Stimulated activated CD4-positive, alpha-beta T cell treated with anti-CD3 and anti-CD28 coated beads, Interleukin-4, amount 100 ng/mL, for 1 hour (primary cell): ENCODE measurements at regions not wholly inside any gene's neighbourhood (a gene's known extent, or its start where the extent isn't known, plus 50 kb on each side); places are given as distances from the start of the nearest gene placed in this dataset.

ENCODE experiments used
- DNase-seq: peaks from one replicate; pipeline ENCODE4 v3.0.0-alpha.2; 2020

DNA sequence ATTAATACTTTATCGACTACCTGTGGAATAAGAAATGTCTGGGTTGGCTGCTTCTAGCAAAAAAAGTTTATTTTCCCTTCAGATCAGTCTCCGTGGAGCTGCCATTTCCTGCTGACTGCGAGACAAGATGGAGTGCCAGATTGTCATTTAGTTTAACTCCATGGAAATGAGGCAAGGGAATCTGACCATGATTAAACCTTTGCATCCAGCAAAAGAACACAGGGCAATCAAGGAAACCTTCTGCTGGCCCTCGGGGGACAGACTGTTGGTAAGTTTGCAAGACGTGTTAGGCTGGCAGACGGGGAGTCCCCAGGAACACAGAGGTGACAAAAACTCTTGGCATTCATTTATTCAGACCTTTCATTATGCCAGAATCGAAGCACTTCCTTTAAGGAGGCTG lies 52.2 kb upstream of the SPACA1 start:
- no peak for DNase-seq

DNA sequence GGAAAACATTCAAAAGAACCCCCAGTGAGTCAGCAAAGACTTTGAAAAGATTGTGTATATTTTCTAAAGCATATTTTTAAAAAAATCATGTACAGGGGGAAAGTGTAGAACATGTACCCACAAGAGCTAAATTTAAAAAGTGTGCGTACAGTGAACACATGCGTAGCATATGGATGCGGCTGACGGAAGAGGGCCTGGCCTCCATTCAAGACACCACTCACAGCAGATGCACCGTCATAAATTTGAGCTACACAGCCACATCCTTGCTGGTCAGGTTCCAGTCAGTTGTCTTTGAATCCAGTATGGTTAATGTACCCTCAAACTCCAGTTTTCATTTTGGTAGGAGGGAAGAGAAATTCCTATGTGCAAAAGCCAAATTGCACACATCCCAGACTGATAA lies 54.3 kb upstream of the SPACA1 start:
- no peak for DNase-seq

DNA sequence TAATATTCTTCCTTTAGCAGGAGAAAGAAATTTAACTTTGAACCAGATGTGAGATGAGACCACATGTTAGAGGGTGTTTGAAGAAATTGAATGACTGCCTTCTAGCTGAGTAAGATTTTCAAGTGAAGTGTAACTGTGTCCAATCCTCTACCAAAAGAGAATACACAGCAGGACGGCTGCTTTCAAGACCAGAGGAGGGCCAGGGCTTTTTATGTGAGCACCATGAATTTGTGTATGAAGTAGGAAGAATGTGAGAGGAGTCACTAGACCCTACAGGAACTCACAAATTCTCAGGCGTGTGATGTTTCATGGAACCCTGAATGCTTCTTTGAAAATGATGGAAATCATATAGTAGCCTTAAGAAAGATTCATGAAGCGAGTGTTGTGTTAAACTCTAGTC lies 56.8 kb upstream of the SPACA1 start:
- DNase-seq: no peak

DNA sequence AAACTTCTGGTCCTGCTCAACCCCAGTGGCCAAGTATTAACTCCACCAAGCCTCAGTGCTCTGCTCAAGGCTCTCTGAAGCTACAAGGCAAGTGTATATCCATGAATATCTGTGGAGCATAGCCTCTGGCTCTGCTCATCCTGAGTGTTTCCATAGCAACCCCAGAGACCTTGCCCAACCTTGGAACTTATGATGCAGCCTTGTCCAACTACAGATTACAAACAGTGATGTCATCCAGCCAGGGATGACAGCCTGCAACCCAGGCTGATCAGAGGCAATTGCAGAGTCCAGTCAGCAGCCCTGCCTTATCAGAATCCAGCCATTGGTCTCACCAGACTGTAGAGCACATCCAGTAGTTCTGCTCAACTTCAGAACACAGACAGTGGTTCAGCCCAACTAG lies 65.5 kb upstream of the SPACA1 start:
- DNase-seq: no peak

DNA sequence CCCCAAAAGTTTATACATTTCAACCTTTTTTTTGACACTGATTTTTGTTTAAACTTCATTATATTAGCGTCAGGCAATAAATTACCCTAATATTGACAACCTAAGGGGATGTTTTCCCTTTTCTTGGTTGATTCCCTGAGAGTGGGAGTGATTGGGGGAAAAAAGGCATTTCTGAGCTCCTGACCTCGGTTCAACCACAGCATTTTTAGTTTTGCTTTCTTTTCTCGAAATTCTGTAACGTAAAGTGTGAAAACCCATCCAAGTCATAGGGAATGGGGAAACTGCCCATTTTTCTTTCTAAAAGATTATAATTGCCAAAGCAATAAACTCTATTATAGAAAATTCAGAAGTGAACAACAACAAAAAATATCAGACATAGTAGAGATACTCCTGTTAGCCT lies 67.9 kb upstream of the SPACA1 start:
- DNase-seq: no peak

DNA sequence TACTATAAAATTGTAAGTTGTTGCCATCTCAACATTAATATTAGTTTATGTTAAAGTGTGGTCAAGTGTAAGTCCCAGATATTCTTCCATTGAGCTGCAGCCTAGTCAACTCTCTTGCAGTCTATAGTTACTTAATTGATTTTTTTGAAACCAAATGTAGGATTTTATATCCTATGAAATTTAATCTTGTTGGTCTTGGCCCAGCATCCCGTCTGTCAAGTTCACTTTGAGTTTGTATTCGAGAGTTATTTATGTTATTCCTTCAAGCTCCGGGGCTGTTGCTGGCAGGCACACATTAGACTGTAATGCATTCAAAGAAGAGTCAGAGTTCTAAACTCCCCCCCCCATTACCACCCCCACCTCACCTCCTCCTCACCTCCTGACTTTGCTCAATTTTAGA lies 71.0 kb upstream of the SPACA1 start:
- no peak for DNase-seq

DNA sequence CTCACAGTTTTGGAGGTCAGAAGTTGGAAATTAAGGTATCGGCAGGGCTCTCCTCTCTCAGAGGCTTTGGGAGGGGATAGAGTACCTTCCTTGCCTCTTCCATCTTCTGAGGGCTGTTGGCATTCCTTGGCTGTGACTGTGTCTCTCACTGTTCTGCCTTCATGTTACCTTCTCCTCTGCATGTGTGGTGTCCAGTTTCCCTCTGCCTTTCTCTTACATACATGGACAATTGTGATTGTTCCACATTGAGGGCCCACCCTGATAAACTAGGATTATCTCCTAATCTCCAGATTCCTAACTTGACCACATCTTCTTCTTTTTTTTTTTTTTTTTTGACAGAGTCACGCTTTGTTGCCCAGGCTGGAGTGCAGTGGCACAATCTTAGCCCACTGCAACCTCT lies 72.1 kb upstream of the SPACA1 start:
- DNase-seq: no peak

DNA sequence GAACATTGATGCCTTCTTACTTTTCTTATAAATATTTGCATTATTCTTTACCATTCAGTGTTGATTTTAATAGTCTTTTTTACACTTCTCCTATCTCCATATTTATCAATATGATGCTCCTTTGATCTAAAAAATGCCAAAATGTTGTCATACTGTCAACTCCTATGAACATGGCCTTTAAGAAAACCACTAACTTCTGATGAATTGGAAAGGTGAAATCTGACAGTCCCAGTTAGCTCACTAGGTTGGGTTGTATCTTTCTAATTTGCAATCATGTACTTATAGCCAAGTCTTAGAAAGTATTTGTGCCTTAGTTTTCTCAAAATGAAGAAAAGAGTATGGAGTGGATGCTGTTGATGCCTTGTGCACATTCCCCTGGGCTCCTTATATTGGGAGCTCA lies 75.4 kb upstream of the SPACA1 start:
- no peak for DNase-seq

DNA sequence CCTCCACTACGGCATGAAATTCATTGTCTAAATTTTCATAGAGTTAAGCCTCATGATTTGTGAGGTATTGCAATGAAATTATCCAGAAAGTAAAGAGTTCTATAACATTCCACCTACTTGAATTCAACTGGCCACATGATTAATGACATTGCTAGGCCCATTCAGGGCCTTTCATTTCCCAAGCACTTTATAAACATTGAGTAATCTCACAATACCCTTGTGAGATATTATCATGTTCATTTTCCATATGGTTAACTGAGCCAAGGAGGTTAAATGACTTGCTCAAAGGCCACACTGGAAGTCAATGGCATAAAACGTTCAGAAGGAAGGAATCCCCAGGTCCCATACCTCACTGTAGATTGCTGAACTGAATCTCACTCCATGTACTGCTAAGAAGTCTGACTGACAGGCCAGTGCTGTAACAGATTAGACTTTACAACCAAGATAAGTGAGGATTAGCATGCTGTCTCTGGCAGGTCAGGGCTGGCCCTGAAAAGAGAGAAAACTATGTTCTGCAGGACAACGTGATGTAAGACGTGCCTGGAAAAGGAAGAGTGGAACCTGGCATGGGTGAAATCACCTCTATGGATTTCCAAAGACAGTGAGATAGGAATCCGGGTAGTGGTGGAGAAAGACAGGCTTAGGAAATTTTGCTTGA lies 75.9 kb upstream of the SPACA1 start:
- no peak for DNase-seq

DNA sequence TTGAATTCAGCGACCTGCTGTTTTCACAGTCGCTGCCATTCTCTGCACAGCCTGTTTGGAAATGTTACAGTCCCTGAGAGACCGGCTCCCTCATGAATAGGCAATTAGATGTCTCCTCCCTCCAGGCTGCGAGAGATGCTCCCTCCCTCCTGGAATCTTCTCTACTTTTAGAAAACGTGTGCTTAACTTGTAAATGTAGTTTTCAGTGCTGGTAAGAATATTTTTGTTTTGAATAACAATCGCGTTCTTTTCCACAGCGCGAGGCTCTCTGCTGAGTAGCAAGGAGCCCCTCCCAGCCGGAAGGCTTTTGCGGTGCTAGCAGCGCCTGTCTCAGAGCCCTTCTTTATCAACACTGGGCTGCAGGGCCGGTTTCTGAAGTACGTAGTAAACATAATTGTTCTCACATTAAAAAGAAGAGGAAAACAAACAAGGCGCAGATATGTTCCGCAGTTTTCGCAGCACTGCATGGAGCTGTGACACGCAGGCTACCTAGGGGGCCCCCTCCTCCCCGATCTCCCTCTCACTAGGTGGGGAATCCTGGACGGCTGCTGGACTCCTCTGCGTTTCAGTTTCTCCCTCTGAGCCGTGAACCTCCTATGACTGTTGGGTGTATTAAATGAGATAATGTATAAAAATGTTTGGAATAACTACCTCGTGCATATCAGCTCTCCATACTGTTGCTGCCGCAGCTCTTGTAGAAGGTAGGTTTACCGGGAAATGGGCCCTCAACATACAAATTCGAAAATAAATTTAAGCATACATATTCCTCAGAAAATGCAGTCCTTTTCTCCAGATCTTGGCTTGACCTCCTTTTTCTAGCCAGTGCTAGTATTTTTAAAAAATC lies 79.0 kb upstream of the SPACA1 start:
- no peak for DNase-seq

DNA sequence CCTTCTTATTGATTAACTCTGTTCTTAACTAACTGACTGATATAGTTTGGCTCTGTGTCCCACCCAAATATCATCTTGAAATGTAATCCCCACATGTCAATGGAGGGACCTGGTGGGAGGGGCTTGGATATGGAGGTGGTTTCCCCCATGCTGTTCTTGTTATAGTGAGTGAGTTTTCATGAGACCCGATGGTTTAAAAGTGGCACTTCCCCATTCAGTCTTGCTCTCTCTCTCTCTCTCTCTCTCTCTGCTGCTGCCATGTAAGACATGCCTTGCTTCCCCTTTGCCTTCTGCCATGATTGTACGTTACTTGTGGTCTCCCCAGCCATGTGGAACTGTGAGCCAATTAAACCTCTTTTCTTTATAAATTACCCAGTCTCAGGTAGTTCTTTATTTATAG lies 81.8 kb upstream of the SPACA1 start:
- no peak for DNase-seq

DNA sequence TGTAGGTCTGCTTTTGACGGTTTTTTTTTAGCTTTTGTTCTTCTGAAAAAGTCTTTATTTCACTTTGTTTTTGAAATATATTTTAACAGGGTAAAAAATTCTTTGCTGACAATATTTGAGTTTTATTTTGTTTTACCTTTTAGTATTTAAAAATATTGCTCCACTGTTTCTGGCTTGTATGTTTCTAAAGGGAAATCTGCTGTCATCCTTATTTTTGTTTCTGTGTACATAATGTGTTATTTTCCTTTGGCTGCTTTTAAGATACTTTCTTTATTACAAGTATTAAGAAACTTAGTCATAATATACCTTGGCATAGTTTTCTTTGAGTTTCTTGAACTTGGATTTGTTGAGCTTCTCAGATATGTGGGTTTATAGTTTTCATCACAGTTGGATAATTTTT lies 88.6 kb upstream of the SPACA1 start:
- DNase-seq: no peak

DNA sequence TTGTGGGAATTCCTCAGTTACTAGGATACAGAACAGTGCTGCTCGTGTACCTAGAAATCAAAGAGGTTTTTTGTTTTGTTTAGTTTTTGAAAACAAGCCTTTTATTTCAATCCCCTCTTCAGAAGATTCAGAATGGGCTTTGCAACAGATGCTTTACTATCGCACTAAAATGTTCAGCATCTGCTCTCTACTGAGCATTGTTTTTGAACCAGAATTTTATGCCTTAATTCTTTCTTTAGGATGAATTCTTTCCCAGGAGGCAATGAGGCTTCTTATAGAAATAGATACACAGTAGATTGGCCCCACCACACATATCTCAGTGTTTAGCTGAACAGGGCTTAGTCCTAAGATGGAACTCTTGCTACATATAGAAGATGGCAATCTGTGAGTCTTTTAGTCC lies 95.9 kb upstream of the SPACA1 start:
- no peak for DNase-seq

DNA sequence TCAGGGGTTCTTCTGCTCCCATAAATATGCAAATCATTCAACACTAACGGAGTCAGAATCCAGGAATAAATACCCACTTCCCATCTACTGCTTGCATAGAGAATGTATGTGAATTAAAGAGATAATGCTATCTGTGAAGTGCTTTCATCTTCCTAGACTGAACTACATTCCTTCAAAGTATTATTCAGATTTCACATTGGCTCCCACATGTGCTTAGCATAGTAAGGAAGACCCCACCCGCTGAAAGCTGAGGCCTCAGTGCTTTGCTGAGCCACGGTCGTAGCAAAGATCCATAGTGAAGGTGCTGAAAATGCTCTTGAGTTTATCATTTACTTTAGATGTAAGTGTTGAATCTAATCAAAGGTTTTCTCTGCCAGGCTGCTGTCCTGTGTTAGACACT lies 97.0 kb upstream of the SPACA1 start:
- no peak for DNase-seq

DNA sequence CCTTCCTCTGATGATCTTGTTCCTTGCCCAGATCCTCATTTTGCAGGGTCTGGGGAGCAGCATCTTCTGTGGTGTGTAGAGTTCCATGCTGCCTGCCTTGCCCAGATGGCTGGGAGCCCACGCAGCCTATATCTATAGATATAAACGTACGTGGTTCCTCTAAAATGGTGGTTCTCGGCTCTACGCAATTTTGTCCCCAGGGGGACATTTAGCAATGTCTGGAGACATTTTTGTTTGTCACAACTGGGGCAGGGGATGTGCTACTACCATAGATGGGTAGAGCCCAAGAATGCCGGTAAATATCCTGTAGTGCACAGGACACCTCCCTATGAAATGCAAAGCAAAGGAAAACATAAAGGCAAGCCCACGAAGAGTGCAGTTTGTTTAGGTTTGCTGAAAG lies 98.4 kb upstream of the SPACA1 start:
- no peak for DNase-seq

DNA sequence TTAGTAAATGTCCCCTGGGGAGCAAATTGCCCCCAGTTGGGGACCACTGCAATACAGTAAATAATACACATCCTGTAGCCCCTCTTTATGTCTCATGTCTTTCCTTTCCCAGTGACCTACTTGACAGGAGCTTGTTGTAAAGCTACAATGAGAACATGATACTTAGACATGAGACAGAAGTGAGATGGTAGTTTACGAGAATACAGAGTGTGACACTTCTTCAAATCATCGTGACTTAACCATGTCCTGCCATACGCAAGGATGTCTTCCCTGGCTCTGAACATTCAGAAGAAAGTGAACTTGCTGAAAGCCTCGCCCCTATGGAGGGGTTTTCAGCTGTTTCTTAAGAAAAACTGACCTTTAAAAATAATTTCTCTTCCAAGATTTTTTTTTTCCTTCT lies 101.0 kb upstream of the SPACA1 start:
- no peak for DNase-seq

DNA sequence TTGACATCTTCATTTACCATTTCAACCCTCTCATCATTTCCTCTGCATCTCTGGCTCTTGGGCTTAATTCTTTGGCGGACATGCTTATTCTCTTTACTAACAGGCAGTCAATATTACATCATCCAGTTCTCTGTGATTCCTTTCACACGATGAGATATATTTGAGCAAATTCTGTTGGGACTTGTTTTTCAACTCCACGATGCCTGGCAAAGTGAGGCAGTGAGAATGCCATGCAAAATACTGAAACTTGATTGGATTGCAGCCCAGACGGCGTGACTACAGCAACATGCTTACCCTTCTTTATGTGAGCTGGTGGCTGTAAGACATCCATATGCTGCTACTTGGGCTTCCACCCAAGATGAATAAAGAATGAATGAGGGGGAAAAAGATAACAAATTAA lies 101.7 kb upstream of the SPACA1 start:
- no peak for DNase-seq

DNA sequence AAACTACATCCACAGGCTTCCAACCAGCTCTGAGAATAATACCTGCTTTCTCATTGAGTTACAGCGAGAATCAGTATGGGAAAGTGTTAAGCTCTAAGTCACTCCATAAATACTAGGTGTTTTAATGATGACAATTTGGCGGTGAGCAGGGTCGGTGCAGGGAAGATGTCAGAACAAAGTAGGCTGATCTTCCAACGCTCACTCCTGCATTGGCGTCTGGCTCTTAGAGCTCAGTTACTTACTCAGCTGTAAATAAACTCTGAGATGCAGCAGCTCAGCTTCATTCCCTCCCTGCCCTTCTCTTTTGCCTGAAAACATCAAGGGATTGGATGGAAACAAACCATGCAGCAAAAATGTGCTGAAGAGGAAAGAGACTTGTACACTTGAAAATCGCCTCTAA lies 102.5 kb upstream of the SPACA1 start:
- no peak for DNase-seq

DNA sequence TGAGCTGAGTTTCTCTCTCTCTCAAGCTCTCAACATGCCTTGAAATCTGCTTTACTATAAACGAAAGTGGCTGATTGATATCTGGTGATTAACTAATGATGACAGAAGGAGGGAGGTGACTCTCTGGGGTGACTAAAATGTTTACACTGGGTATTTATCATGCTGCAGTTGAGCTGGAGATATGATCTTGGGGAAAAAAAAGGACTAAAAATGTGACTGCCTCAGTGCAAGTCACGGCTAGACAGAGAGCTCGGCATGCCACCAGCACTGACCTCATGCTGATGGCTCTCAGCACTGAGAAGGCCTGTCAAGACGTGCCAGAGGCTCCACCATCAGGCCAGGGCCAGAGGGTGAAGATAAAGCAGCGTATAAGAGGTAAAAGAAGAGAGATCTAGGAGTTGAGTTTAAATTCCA lies 103.1 kb upstream of the SPACA1 start:
- no peak for DNase-seq

DNA sequence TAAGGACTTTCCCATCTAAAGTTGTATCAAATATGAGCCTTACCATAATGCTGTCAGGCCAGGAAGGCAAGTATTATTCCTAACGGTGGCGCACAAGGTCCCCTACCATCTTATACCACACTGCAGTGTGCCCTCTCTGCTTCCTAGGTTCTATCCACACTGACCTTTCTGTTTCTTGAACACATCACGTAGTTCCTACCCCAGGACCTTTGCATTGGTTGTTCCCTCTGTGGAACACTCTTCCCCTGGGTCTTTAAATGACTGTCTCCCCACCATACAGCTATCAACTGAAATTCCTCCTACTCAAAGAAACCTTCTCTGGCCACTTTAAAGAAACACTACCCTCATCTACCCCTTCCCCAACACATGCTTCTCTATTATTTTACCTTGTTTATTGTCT lies 104.5 kb upstream of the SPACA1 start:
- DNase-seq: no peak

DNA sequence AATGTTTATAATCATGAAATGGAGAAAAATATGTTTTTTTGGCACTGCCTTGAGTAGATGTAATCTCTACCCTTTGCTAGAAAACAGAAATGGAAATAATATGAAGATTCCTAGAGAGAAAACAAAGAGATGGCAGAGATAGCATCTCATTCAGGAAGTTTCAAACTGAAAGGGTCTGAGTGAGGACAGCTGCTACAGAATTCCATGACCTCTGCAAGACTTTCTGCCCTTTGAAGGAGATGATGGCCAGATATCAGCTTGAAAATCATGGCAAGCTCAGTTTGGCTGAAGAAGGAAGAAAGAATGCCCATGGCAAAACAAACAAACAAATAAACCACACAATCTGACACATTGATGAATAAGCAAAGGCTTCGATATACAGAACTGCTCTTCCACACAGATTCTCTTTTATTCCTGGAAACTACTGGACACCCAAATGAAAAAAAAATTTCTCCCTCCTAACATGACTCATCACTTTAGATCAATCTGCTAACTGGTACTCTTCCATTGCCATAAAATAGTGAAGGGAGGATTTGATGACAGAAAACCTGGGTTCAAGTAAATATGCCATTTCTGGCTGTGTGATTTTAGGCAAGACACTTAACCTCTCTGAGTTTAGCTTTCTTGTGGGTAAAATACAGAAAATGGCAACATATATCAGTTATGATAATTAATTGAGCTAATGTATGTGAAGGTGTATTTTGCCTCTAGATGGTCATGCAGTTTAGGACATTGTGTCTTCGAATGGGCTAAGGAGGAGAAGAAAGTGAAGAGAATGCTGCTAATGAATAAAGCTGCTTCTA lies 105.9 kb upstream of the SPACA1 start:
- DNase-seq: no peak

DNA sequence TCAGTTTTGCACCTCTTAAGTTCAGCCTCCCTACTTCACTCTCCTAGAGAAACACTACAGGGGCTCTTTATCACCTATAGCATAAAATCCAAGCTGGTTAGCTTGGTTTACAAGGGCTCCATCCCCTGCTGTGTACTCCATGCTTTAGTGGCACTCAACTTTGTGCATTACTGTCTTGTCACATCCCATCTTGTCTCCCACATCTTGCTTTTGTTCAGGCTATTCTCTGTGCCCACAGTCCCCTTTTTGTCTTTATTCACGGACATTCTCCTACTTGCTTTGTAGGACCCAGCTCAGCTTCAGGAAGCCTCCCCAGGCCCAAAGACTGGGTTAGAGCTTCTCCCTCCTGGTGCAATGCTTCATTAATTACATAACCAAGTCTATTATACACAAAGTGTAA lies 107.9 kb upstream of the SPACA1 start:
- DNase-seq: no peak

DNA sequence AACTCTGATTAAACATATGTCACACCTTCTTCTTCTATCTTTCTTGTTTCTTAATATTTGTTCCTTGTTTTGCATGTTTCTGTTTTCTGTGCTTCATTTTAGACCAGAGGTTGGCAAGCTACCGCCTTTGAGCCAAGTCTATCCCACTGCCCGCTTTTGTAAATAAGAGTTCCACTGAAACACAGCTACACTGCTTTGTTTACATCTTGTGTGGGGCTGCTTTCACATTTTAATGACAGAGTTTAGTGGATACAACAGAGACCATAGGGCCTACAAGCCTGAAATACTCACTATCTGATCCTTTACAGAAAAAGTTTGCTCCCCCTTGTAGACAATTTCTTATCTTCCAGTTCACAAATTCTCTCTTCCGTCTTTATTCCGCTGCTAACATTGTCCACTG lies 109.4 kb upstream of the SPACA1 start:
- no peak for DNase-seq

DNA sequence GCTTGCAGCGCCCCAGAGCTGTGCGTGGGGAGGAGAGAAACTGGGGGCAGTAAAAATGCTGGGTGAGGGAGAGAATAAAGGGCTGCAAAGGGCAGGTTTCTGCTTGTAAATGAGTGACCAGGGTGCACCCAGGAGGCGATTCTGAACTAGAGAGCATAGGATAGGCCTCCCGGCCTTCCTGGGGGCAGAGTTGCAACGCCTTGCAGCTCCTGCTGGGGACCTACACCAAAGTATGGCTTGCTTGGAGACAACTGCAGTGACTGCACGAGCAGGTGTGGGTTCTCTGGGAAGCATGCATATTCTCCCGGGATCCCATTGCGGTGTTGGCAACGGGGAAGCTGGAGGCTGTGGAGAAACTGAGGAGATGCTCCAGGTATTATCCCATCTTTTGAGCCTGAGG lies 111.6 kb upstream of the SPACA1 start:
- DNase-seq: no peak
